HG03571 (cell line): ENCODE measurements at regions not wholly inside any gene's neighbourhood (a gene's known extent, or its start where the extent isn't known, plus 50 kb on each side); places are given as distances from the start of the nearest gene placed in this dataset.

Experiments
- ATAC-seq: cut with Tn5 transposase; IDR thresholded peaks from one replicate; pipeline ENCODE4 v1.9.1; 2021; ENCODE audit not compliant: unreplicated experiment

GRCh38 chr1:90561103-90561783 lies 155.9 kb downstream of the BARHL2 start:
- no peak for ATAC-seq

- no peak for ATAC-seq
Measured at GRCh38 chr1:90558754-90559378, 158.2 kb downstream of the BARHL2 start.

GRCh38 chr1:90558126-90558525 lies 159.0 kb downstream of the BARHL2 start:
- no peak for ATAC-seq

GRCh38 chr1:90557706-90558105 lies 159.4 kb downstream of the BARHL2 start:
- ATAC-seq: no peak

- no peak for ATAC-seq
Measured at GRCh38 chr1:90550626-90551406, 166.3 kb downstream of the BARHL2 start.

- no peak for ATAC-seq
Measured at GRCh38 chr1:90544356-90544755, 172.7 kb downstream of the BARHL2 start.

GRCh38 chr1:90537606-90538362 lies 179.3 kb downstream of the BARHL2 start:
- no peak for ATAC-seq

- no peak for ATAC-seq
Measured at GRCh38 chr1:90534663-90535295, 182.3 kb downstream of the BARHL2 start.

GRCh38 chr1:90534116-90534515 lies 183.0 kb downstream of the BARHL2 start:
- no peak for ATAC-seq

GRCh38 chr1:90526954-90527353 lies 190.1 kb downstream of the BARHL2 start:
- no peak for ATAC-seq

GRCh38 chr1:90522432-90522831 lies 194.7 kb downstream of the BARHL2 start:
- ATAC-seq: no peak

GRCh38 chr1:90513956-90514355 lies 203.1 kb downstream of the BARHL2 start:
- ATAC-seq: no peak

GRCh38 chr1:90512441-90512840 lies 204.7 kb downstream of the BARHL2 start:
- no peak for ATAC-seq

GRCh38 chr1:90510143-90510542 lies 207.0 kb downstream of the BARHL2 start:
- ATAC-seq: no peak

- ATAC-seq: no peak
Measured at GRCh38 chr1:90509225-90510048, 207.7 kb downstream of the BARHL2 start.

GRCh38 chr1:90508376-90509167 lies 208.5 kb downstream of the BARHL2 start:
- no peak for ATAC-seq

GRCh38 chr1:90507173-90507572 lies 209.9 kb downstream of the BARHL2 start:
- no peak for ATAC-seq

GRCh38 chr1:90505806-90506205 lies 211.3 kb downstream of the BARHL2 start:
- ATAC-seq: no peak

GRCh38 chr1:90504509-90504908 lies 212.6 kb downstream of the BARHL2 start:
- no peak for ATAC-seq
